GM18861 (cell line): ENCODE measurements at regions not wholly inside any gene's neighbourhood (a gene's known extent, or its start where the extent isn't known, plus 50 kb on each side); places are given as distances from the start of the nearest gene placed in this dataset.

Experiments
- ATAC-seq: cut with Tn5 transposase; IDR thresholded peaks from one replicate; pipeline ENCODE4 v1.9.1; 2021; ENCODE audit not compliant: unreplicated experiment

- no peak for ATAC-seq
These were observed 596.9 kb upstream of the PCDH15 start for GRCh38 chr10:55397777-55398496.

- no peak for ATAC-seq
These were observed 577.2 kb upstream of the PCDH15 start for GRCh38 chr10:55378196-55378595.

- ATAC-seq = no peak
These were observed 573.9 kb upstream of the PCDH15 start for GRCh38 chr10:55374917-55375316.

GRCh38 chr10:55374060-55374459 is 573.0 kb upstream of the PCDH15 start:
- no peak for ATAC-seq

- ATAC-seq = no peak
These were observed 568.8 kb upstream of the PCDH15 start for GRCh38 chr10:55369670-55370420.

GRCh38 chr10:55368467-55368866 is 567.4 kb upstream of the PCDH15 start:
- ATAC-seq = no peak

- ATAC-seq = no peak
These were observed 566.5 kb upstream of the PCDH15 start for GRCh38 chr10:55367555-55367954.

- no peak for ATAC-seq
These were observed 557.5 kb upstream of the PCDH15 start for GRCh38 chr10:55358539-55358938.

GRCh38 chr10:55353414-55353813 is 552.4 kb upstream of the PCDH15 start:
- no peak for ATAC-seq

- ATAC-seq = no peak
These were observed 550.4 kb upstream of the PCDH15 start for GRCh38 chr10:55351431-55351830.

- ATAC-seq = no peak
These were observed 547.5 kb upstream of the PCDH15 start for GRCh38 chr10:55348534-55348933.

GRCh38 chr10:55330486-55330885 is 529.5 kb upstream of the PCDH15 start:
- no peak for ATAC-seq

GRCh38 chr10:55329796-55330195 is 528.8 kb upstream of the PCDH15 start:
- no peak for ATAC-seq

- ATAC-seq = no peak
These were observed 519.2 kb upstream of the PCDH15 start for GRCh38 chr10:55320187-55320700.

GRCh38 chr10:55311848-55312635 is 511.0 kb upstream of the PCDH15 start:
- ATAC-seq = no peak

GRCh38 chr10:55310143-55310542 is 509.1 kb upstream of the PCDH15 start:
- ATAC-seq = no peak

- ATAC-seq = no peak
These were observed 504.3 kb upstream of the PCDH15 start for GRCh38 chr10:55305285-55305684.

- no peak for ATAC-seq
These were observed 486.3 kb upstream of the PCDH15 start for GRCh38 chr10:55287346-55287745.

- no peak for ATAC-seq
These were observed 482.0 kb upstream of the PCDH15 start for GRCh38 chr10:55283031-55283430.

- no peak for ATAC-seq
These were observed 479.7 kb upstream of the PCDH15 start for GRCh38 chr10:55280696-55281095.

- no peak for ATAC-seq
These were observed 476.5 kb upstream of the PCDH15 start for GRCh38 chr10:55277549-55277948.

- no peak for ATAC-seq
These were observed 473.3 kb upstream of the PCDH15 start for GRCh38 chr10:55274367-55274766.
